Activated CD4-positive, alpha-beta T cell treated with anti-CD3 and anti-CD28 coated beads for 48 hours (primary cell): ENCODE measurements at regions not wholly inside any gene's neighbourhood (a gene's known extent, or its start where the extent isn't known, plus 50 kb on each side); places are given as distances from the start of the nearest gene placed in this dataset.
A peak's percentile ranks its signal among the peaks of the same experiment; 100 is the strongest.
"Not testable (repeated sequence)": the region's sequence is repeated elsewhere in the genome, so short reads cannot be mapped to it uniquely, and the experiment has no call there.

Experiments used
- DNase-seq: peaks from one replicate; pipeline ENCODE4 v3.0.0-alpha.2; 2020

DNA sequence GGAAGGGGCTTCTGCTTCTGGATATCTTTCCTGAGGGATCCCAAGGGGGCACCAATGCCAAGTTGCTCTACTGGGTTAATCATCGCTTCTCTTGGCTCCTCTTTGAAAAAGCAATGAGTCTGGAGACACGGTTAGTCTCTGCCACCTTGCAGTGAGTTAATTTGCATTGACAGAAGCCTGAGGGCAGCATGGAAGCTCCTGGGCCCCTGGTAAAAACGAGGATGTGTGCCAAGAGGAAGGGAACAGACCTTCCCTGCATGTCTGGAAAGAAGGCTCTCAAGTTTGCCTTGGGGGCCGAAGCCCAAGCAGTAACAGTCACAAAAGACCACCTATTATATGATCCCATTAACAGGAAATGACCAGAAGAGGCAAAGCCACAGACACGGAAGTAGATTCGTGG, 86.7 kb downstream of the IRX5 start:
- no peak for DNase-seq

DNA sequence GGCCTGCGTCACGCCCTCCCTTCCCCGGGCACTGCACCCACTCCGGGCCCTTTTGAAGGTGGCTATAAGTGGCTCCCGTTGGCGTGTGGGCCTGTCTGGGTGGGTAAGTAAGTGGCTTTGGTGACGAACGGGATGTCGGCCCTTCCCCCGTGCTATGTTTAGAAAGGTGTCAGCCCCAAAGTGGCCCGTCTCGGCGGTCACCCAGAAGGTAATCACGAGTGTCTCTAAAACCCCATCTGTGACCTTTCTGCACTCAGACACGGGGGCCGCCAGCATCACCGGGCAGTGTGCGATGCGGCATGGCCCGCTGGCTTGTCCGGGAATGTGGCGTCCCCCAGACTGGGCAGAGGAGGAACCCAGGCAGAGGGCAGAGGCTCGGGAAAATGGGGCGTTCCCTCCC, 88.2 kb downstream of the IRX5 start:
- DNase-seq = no peak

DNA sequence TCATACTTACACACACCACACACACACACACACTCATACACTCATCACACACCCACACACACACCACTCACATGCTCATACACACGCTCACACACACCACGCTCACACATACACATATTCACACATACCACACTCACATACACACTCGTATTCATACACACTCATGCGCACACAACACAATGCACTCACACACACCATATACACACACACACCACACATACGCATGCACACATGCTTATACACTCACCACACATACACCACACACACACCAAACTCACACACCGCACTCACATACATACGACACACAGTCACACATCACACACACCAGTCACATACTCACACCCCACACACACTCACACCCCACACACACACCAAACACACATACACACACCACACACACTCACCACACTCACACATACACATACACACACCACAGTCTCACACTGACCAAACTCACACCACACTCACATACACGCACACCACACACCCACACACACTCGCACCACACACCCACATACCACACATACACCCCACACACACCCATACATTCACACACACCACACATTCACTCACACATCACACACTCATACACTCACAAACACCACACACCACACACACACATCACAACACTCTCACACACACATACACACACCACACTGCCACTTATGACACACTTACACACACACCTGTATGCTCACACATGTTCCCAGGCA, 88.9 kb downstream of the IRX5 start:
- DNase-seq = no peak

GRCh38 chr16:55021595-55022475, 91.2 kb downstream of the IRX5 start:
- DNase-seq = no peak

DNA sequence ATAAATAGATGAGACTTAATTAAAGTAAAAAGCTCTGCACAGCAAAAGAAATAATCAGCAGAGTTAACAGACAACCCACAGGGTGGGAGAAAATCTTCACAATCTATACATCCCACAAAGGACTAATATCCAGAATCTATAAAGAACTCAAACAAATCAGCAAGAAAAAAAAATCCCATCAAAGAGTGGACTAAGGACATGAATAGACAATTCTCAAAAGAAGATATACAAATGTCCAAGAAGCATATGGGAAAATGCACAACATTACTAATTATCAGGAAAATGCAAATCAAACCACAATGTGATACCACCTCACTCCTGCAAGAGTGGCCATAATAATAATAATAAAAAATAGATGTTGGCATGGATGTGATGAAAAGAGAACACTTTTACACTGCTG, 96.6 kb downstream of the IRX5 start:
- not testable (repeated sequence) for DNase-seq

GRCh38 chr16:55029509-55029908, 98.8 kb downstream of the IRX5 start:
- no peak for DNase-seq

DNA sequence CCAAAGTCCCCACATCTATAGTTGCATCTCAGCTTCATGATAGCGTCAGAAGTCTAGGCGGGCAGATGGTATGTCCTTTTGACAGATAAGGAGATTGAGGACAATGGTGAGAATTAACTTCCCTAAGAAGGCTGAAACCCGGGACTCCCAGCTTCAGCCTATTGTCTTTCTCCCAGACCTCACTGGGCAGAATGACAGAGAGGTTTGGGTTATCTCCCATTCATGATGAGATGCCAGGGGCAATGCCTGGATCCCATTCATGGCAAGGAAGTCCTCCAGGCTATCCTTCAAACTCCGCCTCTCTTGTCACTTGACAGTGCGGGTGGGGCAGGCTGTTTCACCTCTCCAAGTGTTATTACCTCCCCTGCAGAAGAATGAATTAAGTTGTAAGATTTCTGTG, 100.3 kb downstream of the IRX5 start:
- no peak for DNase-seq

GRCh38 chr16:55031481-55031880, 100.8 kb downstream of the IRX5 start:
- no peak for DNase-seq

DNA sequence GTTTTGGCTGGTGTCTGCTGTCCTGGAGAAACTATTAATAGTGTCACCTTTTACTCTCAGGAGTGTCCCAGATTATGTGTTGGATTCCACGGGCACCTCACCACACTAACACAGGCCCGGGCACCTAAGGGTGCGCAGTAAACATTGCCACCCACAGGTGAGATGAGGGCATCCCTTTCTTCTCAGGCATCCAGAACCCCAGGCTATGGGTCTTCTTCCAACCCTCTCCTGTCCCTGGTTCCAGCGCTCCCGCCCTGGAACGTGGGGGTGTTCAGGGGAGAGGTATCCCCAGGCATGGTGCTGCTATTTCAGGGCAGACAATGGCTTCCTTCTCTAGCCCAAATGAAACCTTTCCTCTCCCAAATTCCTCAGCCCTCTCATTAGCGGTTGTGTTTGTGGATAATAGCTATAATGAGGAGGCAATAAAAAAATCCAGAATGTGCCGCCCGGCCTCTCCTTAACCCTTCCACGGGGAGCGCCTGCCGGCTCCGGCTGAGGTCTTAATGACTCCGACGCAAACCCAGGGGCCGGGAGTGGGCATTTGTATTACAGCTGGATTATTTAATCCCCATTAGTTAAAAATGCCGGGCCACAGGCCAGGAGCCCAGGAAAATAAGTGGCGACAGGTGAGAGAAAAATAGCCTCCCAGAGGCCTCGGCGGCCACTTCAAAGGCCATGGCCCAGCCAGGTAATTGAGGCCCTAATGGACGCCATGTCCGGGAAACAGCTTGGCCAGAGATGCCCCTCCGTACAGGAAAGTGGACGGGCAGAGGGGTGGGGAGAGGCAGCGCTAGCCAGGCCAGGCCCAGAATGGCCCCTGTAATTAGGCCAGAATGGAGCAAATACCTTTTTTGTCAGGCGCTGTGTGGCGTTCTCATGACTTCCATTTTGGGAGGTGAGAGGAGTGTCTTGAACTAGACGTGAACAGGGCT, 102.8 kb downstream of the IRX5 start:
- DNase-seq = no peak

- DNase-seq = peak; percentile 61
Measured at GRCh38 chr16:55035029-55035428, 104.4 kb downstream of the IRX5 start.

- DNase-seq = no peak
Measured at GRCh38 chr16:55035956-55036355, 105.3 kb downstream of the IRX5 start.

DNA sequence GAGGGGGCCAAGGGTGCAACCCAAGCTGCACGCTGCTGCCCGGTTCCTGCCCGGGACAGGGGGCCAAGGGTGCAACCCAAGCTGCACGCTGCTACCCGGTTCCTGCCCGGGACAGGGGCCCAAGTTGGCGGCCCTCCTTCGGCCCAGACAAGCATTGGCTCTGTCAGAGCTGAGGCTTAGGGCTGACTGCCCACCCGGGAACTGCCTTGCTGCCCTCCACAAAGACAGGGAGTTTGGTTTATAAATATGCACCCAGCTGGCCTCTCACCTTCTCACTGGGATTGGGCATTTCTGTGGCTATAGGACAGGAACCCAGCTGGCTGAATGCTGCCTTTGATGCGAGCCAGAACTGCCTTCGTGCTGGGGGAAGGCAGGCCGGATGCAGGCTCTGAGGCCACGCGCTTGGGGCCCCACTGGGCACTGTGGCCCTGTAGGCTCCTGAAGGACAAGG, 105.7 kb downstream of the IRX5 start:
- no peak for DNase-seq

DNA sequence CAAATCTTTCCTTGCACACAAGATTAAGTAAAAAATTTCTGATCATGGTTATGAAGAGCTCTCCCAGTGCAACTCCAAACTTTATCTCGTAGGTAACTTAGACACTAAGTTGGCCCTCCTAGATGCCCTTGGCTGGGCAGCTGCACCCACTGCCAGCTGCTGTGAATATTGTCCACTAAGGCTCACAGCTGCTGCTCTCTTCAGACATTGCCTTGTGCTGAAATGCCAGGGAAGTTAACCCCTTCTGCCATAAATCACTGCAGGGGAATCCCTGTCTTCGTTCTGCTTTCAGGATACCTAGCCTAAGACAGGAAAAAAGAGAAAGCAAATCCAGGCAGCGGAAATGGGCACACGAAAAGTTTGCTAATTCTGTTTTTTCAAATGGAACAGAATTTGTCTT, 106.4 kb downstream of the IRX5 start:
- no peak for DNase-seq

GRCh38 chr16:55037966-55038365, 107.3 kb downstream of the IRX5 start:
- no peak for DNase-seq

DNA sequence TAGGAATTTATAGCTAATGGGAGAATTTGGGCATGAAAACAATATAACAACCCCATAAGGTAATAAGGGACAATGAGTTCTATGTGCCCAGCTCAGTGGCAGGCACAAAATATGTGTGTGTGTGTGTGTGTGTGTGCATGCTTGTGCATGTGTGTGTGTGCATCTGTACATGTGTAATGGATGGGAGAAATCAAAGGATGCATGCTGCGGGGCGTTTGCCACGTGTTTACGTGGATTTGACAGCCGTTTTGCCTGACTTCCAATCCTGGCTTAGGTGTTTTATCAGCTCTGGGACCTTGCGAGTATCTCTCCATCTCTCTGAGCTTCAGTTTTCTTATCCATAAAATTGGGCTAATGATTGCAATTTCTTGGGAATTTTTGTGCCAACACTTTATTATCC, 108.4 kb downstream of the IRX5 start:
- DNase-seq = no peak

- no peak for DNase-seq
Measured at GRCh38 chr16:55039511-55039910, 108.8 kb downstream of the IRX5 start.

DNA sequence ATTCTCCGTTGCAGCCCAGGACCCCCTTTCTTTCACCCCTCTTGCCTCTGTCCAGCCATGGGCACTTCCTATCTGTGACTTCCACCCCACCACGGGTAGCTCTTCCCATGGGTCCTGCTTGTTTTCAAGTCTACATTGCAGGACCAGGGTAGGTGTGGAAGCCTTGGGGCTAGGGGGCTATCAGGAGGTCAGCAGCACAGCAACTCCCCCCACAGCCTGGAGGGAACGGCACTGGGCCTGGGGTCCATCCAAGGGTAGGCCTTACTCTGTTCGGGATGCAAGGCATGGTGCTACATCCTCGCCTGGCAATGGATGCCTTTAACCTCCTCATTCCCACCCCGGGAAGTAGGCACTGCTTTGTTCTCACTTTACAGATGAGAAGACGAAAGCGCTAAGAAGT, 109.3 kb downstream of the IRX5 start:
- no peak for DNase-seq

GRCh38 chr16:55040366-55041086, 109.9 kb downstream of the IRX5 start:
- no peak for DNase-seq

DNA sequence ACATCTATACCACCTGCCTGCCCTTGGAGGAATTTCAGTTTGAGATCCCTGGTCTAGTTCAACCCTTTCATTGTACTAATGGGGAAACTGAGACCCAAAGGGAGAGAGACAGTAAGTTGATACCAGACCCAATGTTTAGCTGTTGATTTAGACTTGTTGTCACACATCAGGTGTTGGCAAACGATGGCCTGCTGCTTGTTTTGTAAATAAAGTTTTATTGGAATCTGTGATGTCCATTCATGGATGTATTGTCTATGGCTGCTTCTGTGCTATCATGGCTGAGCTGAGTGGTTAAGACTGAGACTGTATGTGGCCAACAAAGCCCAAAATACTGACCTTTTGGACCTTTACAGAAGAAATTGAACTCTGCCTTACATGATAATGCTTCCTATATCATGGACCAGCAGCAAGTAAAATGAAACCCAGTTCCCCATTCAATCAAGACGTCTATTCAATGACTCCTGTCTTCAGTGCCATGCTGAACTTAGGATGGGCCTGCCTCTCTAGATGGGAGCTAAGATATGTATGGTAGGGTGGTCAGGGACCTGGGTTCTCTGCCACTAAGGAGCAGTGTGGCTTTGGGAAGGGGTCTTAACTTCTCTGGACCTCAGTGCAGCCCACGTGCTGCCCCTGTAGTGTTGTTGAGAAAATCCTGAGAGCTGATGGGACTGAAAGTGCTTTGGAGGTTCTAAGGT, 111.0 kb downstream of the IRX5 start:
- DNase-seq = no peak

DNA sequence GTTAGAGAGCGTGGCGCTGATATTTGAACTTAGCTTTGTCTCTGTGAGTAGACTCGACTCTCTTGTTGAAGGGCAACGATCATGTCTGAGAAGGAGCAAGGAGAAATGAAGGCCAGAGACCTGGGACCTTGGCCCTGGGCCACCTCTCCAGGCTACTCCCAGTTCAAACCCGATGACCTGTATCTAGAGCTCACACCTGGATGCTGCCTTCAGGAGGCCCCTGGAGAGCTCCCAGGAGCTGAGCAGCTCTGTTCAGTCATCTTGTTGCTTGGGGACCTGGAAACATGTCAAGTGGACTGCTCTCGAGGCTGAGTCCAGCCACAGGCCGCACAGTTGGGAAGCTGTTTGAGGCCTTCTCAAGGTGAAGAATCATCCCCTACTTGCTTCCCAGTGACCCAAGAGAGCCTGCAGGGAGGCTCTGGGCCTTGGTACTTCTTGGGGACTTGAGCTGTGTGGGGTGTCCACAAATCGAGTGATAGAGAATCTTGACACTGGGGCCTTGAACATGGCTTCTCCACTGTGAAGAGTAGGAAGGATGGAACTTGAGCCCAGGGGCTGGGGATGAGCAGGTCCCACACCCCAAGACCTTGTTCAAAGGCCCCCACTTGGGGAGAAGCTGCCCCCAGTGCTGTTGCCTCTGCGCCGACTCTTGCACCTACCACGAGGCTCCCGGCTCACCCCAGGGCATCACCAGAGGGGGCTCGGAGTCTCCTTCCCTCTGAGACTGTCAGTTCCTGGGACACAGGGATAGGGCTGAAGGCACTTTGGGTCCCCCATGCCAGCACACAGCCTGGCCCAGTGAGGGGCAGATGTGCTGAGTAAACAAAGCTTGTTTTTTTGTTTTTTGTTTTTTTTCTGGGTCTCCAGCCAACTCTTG, 112.1 kb downstream of the IRX5 start:
- DNase-seq = no peak

DNA sequence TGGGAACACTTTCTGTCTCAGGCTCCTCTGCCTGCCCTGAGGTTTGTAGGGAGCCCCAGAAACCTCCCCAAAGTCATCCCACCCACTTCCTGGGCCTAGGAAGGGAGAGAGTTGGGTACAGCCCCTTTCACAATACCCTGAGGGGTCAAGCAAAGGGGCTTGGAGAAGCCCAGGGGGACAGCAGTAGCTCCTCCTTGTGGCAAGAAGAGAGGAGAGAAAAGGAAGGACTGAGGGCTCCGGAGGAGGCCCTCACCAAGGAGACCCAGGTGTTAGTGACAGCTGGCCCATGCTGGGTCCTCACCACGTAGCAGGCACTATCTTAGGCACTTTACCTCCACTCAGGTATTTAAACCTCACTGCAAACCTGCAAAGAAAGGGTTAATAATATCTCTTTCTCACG, 112.8 kb downstream of the IRX5 start:
- no peak for DNase-seq
